OCI-LY7 (cell line): ENCODE measurements at regions not wholly inside any gene's neighbourhood (a gene's known extent, or its start where the extent isn't known, plus 50 kb on each side); places are given as distances from the start of the nearest gene placed in this dataset.

ENCODE experiments used
- CTCF ChIP-seq: fragments of 200-600 bp; sonication (generic); conservative IDR thresholded peaks from 2 replicates; pipeline ENCODE4 v1.5.1; 2014; ENCODE audit warnings: mild to moderate bottlenecking, antibody characterized with exemption, low read length, moderate library complexity, mixed read lengths
- EZH2phosphoT487 ChIP-seq: fragments of 200-600 bp; sonication (generic); IDR thresholded peaks from 2 replicates; pipeline ENCODE4 v1.6.1; 2018; ENCODE audit warnings: low read depth, borderline replicate concordance, mild to moderate bottlenecking, mixed run types, antibody characterized with exemption, low read length, moderate library complexity, mixed read lengths

DNA sequence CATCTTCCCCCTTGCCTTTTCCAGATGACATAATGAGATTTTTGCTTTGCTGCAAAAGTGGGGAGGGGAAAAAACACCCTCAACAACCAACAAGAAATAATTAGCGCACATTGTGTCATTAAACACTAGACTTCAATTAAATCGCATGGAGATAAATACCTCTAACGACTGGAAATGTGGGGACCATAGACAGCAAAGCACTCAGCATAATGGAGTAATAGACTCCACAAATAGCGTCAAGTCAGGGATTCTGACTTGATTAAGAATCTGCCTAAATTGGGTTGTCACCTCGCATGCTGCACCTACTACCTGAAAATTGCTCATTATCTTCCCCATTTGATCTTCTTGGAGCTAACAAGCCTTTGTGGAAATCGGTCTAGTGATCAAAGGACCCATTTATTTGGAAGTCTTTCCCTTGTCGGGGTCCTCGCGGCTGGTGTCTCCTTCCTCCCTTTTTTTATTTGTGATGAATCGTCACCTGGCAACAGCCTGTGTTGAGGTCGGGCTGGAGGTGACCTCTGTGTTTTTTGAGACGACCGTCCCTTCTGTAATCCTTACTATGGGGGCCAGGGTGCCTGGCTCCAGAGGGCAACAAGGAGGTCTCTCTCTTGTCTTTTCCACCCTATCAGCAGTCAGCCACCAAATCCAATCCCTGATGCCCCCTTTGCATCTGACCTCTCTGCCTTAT lies 75.3 kb upstream of the IGSF21 start:
- no peak for TF ChIP-seq CTCF
- TF ChIP-seq EZH2phosphoT487 = no peak
